ENCODE measurements at regions not wholly inside any gene's neighbourhood (a gene's known extent, or its start where the extent isn't known, plus 50 kb on each side); places are given as distances from the start of the nearest gene placed in this dataset.

DNA sequence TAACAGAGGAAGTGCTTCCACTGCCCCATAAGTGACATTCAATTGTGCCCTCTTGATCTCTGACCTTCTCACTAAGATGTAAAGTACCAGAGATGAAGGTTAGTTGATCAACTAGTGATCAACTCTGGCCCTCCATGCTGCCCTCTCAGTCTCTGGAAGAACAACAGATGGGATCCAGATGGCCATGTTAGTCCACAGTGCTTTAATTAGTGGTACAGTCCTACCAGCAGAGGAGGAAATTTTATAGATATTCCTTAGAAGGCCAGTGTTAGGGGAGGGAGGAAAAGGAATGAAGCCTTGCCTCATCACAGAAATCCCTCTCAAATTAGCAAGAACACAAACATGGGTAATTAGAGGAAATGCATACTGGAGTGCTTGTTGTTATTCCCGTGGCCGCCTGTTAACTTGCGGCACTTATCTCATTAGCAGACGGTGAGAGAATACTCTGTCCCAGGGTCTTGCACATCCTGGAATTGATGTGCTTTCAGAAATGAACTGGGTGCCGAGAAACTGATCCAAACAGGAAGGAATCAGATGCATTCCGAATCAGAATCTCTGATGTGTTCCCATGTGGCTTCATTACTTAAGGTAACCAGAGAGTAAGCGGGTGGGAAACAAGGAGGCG lies 91.1 kb upstream of the RGS4 start:
- DNase-seq = no peak
- H2AFZ ChIP-seq (ENCODE audit: low read length) = no peak overlapping the region

More for the DNA sequence above, 91.1 kb upstream of the RGS4 start:
- no peak overlapping the region for H3T11ph ChIP-seq (ENCODE audit: low read length)
- no peak for TF ChIP-seq CTCF (conservative IDR thresholded peaks at IDR 0.05)
- H3K27ac Mint-ChIP-seq = no peak overlapping the region
- H3K79me2 ChIP-seq (ENCODE audit: insufficient read depth, low read length) = no peaks in the 10 kb centered on the region
- H3K9ac ChIP-seq (ENCODE audit: extremely low read depth, insufficient read length, low read length) = no peak overlapping the region
- H2BK120ac ChIP-seq (ENCODE audit: low read depth, low read length, poor library complexity, severe bottlenecking) = no peak overlapping the region
- H3K18ac ChIP-seq (ENCODE audit: insufficient read length, low read depth, low read length) = no peak overlapping the region
- H3K27me3 ChIP-seq (ENCODE audit: insufficient read depth, low read length) = no peaks in the 10 kb centered on the region
- no peak overlapping the region for H3K56ac ChIP-seq (ENCODE audit: insufficient read length, low read depth, low read length)
- H3K4me1 Mint-ChIP-seq = peaks cover 0 to 6% of the 10 kb centered on the region in 2 experiments; a peak in 2 of 4 replicates
- no peaks in the 10 kb centered on the region for H3K27me3 Mint-ChIP-seq (ENCODE audit: low read depth)
- no peaks in the 10 kb centered on the region for H3K36me3 Mint-ChIP-seq (ENCODE audit: insufficient read depth in 1 of 3, low read depth in 3 of 3)
- no peak overlapping the region for H3K4me3 Mint-ChIP-seq
- H3K9me3 ChIP-seq (ENCODE audit: control insufficient read depth, low read depth, low read length) = no peaks in the 10 kb centered on the region
- no peak overlapping the region for H3K27ac ChIP-seq (ENCODE audit: insufficient read length, low read depth, low read length)
- no peaks in the 10 kb centered on the region for H3K23me2 ChIP-seq (ENCODE audit: insufficient read length, low read depth, low read length, poor library complexity, severe bottlenecking)
- no peak overlapping the region for H3K4me2 ChIP-seq (ENCODE audit: insufficient read depth, insufficient read length, low read length)
- H3K9me3 Mint-ChIP-seq = peaks cover 0 to 3% of the 10 kb centered on the region in 2 experiments; a peak in 1 of 5 replicates
- no peak overlapping the region for H3K4ac ChIP-seq (ENCODE audit: low read depth, low read length)
- H4K20me1 ChIP-seq (ENCODE audit: control insufficient read depth, insufficient read depth, insufficient read length) = no peaks in the 10 kb centered on the region
- no peak overlapping the region for H2BK15ac ChIP-seq (ENCODE audit: low read depth, low read length)
- no peak overlapping the region for H4K91ac ChIP-seq (ENCODE audit: insufficient read length, low read depth, low read length)
- no peak overlapping the region for H2BK5ac ChIP-seq (ENCODE audit: insufficient read length, low read length)
- no peak overlapping the region for H2BK12ac ChIP-seq (ENCODE audit: insufficient read length, low read depth, low read length)
- no CpG with 5 or more reads among the region's 8 CpGs for WGBS (ENCODE audit: extremely low coverage, insufficient read length, low lambda C conversion rate)
- no peak overlapping the region for H4K8ac ChIP-seq (replicated peaks; ENCODE audit: insufficient read length, low read depth, low read length)
- no peak overlapping the region for H3K23ac ChIP-seq (ENCODE audit: insufficient read length, low read depth, low read length)
- no peak overlapping the region for H4K5ac ChIP-seq (ENCODE audit: insufficient read length, low read depth, low read length)
- H3K4me1 ChIP-seq (ENCODE audit: insufficient read depth, low read length) = no peaks in the 10 kb centered on the region
- H3K79me1 ChIP-seq (ENCODE audit: insufficient read depth, low read depth, low read length, poor library complexity, severe bottlenecking) = no peaks in the 10 kb centered on the region
- H3K14ac ChIP-seq (ENCODE audit: insufficient read depth, low read length) = no peak overlapping the region
- no peak overlapping the region for H2AK5ac ChIP-seq (ENCODE audit: insufficient read length, low read length)
- H2BK20ac ChIP-seq (ENCODE audit: low read depth, low read length, poor library complexity, severe bottlenecking) = no peak overlapping the region

Data from H9 (cell line).